MCF 10A (cell line): ENCODE measurements at regions not wholly inside any gene's neighbourhood (a gene's known extent, or its start where the extent isn't known, plus 50 kb on each side); places are given as distances from the start of the nearest gene placed in this dataset.
A peak's percentile ranks its signal among the peaks of the same experiment; 100 is the strongest.

Experiments
- BruUV-seq: library from RNA; stranded (reverse); fragments of 400-500 nt; replicated peaks from 2 replicates; lab custom pipeline; 2021; lab: Mats Ljungman, UMichigan
- CTCF ChIA-PET: fragments of 300-600 bp; sonication (Branson Sonifier 250); formaldehyde crosslinking; extraction: SDS; loops from one replicate; lab custom pipeline; 2021; ENCODE audit warnings: antibody characterized with exemption, inconsistent platforms; lab: Yijun Ruan, JAX
- POLR2A ChIA-PET: fragments of 300-600, 350-650 bp; sonication (Branson Sonifier 250); formaldehyde crosslinking; extraction: SDS; loops from one replicate; lab custom pipeline; 2020; ENCODE audit warnings: antibody characterized with exemption, inconsistent platforms; lab: Yijun Ruan, JAX
- DNase-seq: peaks from one replicate; pipeline ENCODE4 v3.0.0-alpha.2; 2018; ENCODE audit not compliant: unreplicated experiment
- H3K27ac Mint-ChIP-seq: one replicate; pipeline ENCODE4 v1.8.0; 2022; ENCODE audit warnings: mild to moderate bottlenecking, low read depth, mixed read lengths; ENCODE audit not compliant: unreplicated experiment
- H3K27me3 Mint-ChIP-seq: one replicate; pipeline ENCODE4 v1.8.0; 2022; ENCODE audit warnings: mixed read lengths; ENCODE audit not compliant: insufficient read depth, unreplicated experiment
- H3K36me3 Mint-ChIP-seq: one replicate; pipeline ENCODE4 v1.8.0; 2022; ENCODE audit warnings: mild to moderate bottlenecking, moderate library complexity, mixed read lengths; ENCODE audit not compliant: insufficient read depth, unreplicated experiment
- H3K4me1 Mint-ChIP-seq: one replicate; pipeline ENCODE4 v1.8.0; 2022; ENCODE audit warnings: mixed read lengths; ENCODE audit not compliant: insufficient read depth, unreplicated experiment
- H3K4me3 Mint-ChIP-seq: one replicate; pipeline ENCODE4 v1.8.0; 2022; ENCODE audit warnings: mild to moderate bottlenecking, moderate library complexity, mixed read lengths; ENCODE audit not compliant: unreplicated experiment
- H3K9me3 Mint-ChIP-seq: one replicate; pipeline ENCODE4 v1.8.0; 2022; ENCODE audit warnings: mixed read lengths; ENCODE audit not compliant: unreplicated experiment
- intact Hi-C: fragments of 100-400 bp; cut with micrococcal nuclease; formaldehyde crosslinking; loops from 2 replicates; pipeline ENCODE4 v1.14.1; 2022
- TF ChIP-seq, protein P1 (sequence below): fragments of 200-600 bp; IDR thresholded peaks from one replicate; pipeline ENCODE4 v1.8.0; 2022; ENCODE audit warnings: antibody characterized with exemption, mild to moderate bottlenecking; ENCODE audit not compliant: unreplicated experiment

DNA sequence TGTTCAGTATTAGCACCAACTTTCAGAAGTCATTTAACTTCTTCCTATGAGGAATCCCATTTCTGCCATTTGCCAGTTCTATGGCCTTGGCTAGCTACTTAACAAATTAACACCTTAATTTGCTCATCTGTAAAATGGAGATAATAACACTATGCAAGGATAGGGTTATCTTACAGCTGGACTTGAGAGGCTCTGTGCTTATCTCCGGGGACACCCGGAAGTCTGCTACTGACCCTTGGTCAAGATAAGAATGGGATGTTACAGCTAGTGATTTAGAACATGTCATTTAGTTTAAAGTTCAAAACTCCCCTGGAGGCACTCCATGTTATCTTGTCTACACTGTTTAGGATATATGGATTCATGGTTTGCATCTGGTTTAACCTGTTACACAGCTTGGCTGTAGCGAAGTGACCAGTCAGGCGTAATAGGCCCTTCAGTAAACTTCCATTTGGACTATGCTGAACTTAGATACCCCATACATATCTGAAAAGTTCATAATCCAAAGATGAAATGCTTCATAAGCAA lies 156.0 kb upstream of the CD96 start:
- intact Hi-C loops: no loop called here
- Mint-ChIP-seq H3K36me3 (no peaks in the 10 kb centered on the region), H3K9me3 (peaks cover 11% of the 10 kb centered on the region), H3K4me3 (no peak overlapping the region), H3K27me3 (no peaks in the 10 kb centered on the region), H3K27ac (no peak overlapping the region), H3K4me1 (no peaks in the 10 kb centered on the region)
- CTCF ChIA-PET: no interaction called here
- POLR2A ChIA-PET: no interaction called here
- DNase-seq: no peak
- TF ChIP-seq, protein P1, sequence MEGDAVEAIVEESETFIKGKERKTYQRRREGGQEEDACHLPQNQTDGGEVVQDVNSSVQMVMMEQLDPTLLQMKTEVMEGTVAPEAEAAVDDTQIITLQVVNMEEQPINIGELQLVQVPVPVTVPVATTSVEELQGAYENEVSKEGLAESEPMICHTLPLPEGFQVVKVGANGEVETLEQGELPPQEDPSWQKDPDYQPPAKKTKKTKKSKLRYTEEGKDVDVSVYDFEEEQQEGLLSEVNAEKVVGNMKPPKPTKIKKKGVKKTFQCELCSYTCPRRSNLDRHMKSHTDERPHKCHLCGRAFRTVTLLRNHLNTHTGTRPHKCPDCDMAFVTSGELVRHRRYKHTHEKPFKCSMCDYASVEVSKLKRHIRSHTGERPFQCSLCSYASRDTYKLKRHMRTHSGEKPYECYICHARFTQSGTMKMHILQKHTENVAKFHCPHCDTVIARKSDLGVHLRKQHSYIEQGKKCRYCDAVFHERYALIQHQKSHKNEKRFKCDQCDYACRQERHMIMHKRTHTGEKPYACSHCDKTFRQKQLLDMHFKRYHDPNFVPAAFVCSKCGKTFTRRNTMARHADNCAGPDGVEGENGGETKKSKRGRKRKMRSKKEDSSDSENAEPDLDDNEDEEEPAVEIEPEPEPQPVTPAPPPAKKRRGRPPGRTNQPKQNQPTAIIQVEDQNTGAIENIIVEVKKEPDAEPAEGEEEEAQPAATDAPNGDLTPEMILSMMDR: no peak
- no TSS peak for BruUV-seq

DNA sequence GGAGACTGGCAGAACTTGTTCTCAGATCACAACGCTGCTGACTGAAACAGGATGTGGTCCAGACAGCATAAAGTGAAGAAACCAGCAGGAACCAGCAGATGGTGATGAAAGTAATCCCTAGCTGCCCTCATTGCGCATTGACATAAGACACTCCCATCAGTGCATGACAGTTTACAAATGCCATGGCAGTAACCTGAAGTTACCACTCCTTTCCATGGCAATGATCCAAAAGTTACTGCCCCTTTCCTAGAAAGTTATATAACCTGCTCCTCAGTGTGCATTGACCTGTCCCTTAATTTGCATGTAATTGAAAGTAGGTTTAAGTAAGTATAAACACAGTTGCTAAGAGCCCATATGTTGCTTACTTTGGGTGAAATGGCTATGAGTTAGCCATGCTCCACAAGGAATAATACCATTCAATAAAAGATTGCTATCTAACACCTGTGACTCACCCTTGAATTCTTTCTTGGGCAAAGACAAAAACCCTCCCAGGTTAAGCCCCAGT lies 149.1 kb upstream of the CD96 start:
- ChIA-PET CTCF (no interaction called here), POLR2A (interaction anchor here (0.6 to 0.9 kb wide), 2 partner anchors 19 to 21 kb away, joined by 3 read pairs; no protein-coding TSS in a partner anchor)
- intact Hi-C loops: no loop called here
- no peak overlapping the region for H3K4me3 Mint-ChIP-seq
- peak; percentile 57 for DNase-seq
- H3K36me3 Mint-ChIP-seq: no peaks in the 10 kb centered on the region
- no TSS peak for BruUV-seq
- H3K9me3 Mint-ChIP-seq: peaks cover 8% of the 10 kb centered on the region
- H3K4me1 Mint-ChIP-seq: peaks cover 9% of the 10 kb centered on the region
- H3K27ac Mint-ChIP-seq: peak overlapping the region; percentile 23
- no peaks in the 10 kb centered on the region for H3K27me3 Mint-ChIP-seq
- TF ChIP-seq, protein P1: no peak

GRCh38 chr3:111412656-111413055 lies 129.3 kb upstream of the CD96 start:
- Mint-ChIP-seq H3K36me3 (no peaks in the 10 kb centered on the region), H3K9me3 (peaks cover 7% of the 10 kb centered on the region), H3K4me1 (no peaks in the 10 kb centered on the region), H3K4me3 (no peak overlapping the region), H3K27me3 (no peaks in the 10 kb centered on the region), H3K27ac (no peak overlapping the region)
- ChIA-PET CTCF (no interaction called here), POLR2A (no interaction called here)
- no TSS peak for BruUV-seq
- DNase-seq: peak; percentile 1
- intact Hi-C loops: no loop called here
- TF ChIP-seq, protein P1: no peak

DNA sequence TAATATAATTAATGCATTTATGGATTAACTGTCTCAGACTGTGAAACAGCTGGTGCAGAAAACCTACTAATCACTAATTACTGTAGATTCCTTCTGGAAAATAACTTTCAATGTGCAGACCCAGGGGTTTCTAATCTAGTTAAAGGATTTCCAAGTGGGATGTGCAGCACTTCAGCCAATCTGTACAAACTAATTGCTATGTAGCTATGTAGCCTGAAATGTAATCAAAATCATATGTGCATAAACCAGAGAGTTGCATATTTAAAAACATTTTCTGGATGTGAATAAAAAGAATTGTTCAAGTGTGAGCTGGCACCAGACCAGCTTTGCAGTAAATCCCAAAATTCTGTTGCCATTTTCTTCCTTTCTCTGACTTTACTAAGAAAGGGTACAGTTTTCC lies 127.5 kb upstream of the CD96 start:
- no peak for DNase-seq
- Mint-ChIP-seq H3K4me3 (no peak overlapping the region), H3K4me1 (peaks cover 7% of the 10 kb centered on the region), H3K27me3 (no peaks in the 10 kb centered on the region), H3K27ac (no peak overlapping the region), H3K36me3 (no peaks in the 10 kb centered on the region), H3K9me3 (peaks cover 7% of the 10 kb centered on the region)
- ChIA-PET POLR2A (no interaction called here), CTCF (interaction anchor here (0.6 kb wide), 1 partner anchor 67 kb away, joined by 3 read pairs; no protein-coding TSS in a partner anchor)
- intact Hi-C loops: no loop called here
- no TSS peak for BruUV-seq
- TF ChIP-seq, protein P1: no peak
